Keratinocyte (primary cell): ENCODE measurements at regions not wholly inside any gene's neighbourhood (a gene's known extent, or its start where the extent isn't known, plus 50 kb on each side); places are given as distances from the start of the nearest gene placed in this dataset.

Source experiments
- DNase-seq: peaks from one replicate; pipeline ENCODE4 v3.0.0-alpha.2; 2011; ENCODE audit warnings: low read depth, missing footprints, low spot score
- FAIRE-seq: peaks from 2 replicates; lab custom pipeline; 2011; peaks lifted over from hg19 to GRCh38; lab: Jason Lieb, UNC
- H2AFZ ChIP-seq: 2 replicates; pipeline ENCODE4 v1.6.0; 2012; ENCODE audit warnings: low read length, control low read depth, inconsistent platforms; ENCODE audit not compliant: control insufficient read depth
- H3K27ac ChIP-seq: 2 replicates; pipeline ENCODE4 v1.5.1; 2011; ENCODE audit warnings: low read length; ENCODE audit not compliant: control insufficient read depth, insufficient read depth
- H3K27me3 ChIP-seq: 3 replicates; pipeline ENCODE4 v1.6.0; 2011; ENCODE audit warnings: low read length; ENCODE audit not compliant: control insufficient read depth, insufficient read depth; ENCODE audit errors: extremely low read depth
- H3K36me3 ChIP-seq, 2 experiments: 2 replicates in 1 of 2; 3 replicates in 1 of 2; pipeline ENCODE4 v1.5.1; 2011; ENCODE audit warnings: low read length in 2 of 2, mild to moderate bottlenecking in 1 of 2; ENCODE audit not compliant: control insufficient read depth in 2 of 2, insufficient read depth in 2 of 2; ENCODE audit errors: extremely low read depth in 1 of 2
- H3K4me1 ChIP-seq: 3 replicates; pipeline ENCODE4 v1.5.1; 2011; ENCODE audit warnings: low read length; ENCODE audit not compliant: control insufficient read depth, insufficient read depth; ENCODE audit errors: extremely low read depth
- H3K4me2 ChIP-seq: 3 replicates; pipeline ENCODE4 v1.6.0; 2011; ENCODE audit warnings: low read depth, low read length; ENCODE audit not compliant: control insufficient read depth, insufficient read depth; ENCODE audit errors: extremely low read depth
- H3K4me3 ChIP-seq, 3 experiments: fragments of 200-600 bp in 1 of 3; sonication (generic) in 1 of 3; 2 replicates in 2 of 3; 3 replicates in 1 of 3; pipeline ENCODE4 v1.5.1; 2011 to 2016; ENCODE audit warnings: low read length in 3 of 3, mild to moderate bottlenecking in 3 of 3, control low read depth in 2 of 3, inconsistent platforms in 1 of 3, low read depth in 1 of 3, mixed read lengths in 1 of 3, mixed run types in 1 of 3, moderate library complexity in 1 of 3; ENCODE audit not compliant: control insufficient read depth in 2 of 3, insufficient read depth in 2 of 3; ENCODE audit errors: extremely low read depth in 1 of 3
- H3K79me2 ChIP-seq: 2 replicates; pipeline ENCODE4 v1.6.0; 2012; ENCODE audit warnings: low read length; ENCODE audit not compliant: control insufficient read depth, insufficient read depth
- H3K9ac ChIP-seq: 3 replicates; pipeline ENCODE4 v1.6.0; 2011; ENCODE audit warnings: low read length; ENCODE audit not compliant: control insufficient read depth, insufficient read depth; ENCODE audit errors: extremely low read depth
- H3K9me1 ChIP-seq: 3 replicates; pipeline ENCODE4 v1.6.0; 2011; ENCODE audit warnings: low read length; ENCODE audit not compliant: control insufficient read depth, insufficient read depth; ENCODE audit errors: extremely low read depth
- H3K9me3 ChIP-seq: 2 replicates; pipeline ENCODE4 v1.5.1; 2012; ENCODE audit warnings: low read depth, low read length; ENCODE audit not compliant: control insufficient read depth
- H4K20me1 ChIP-seq: 3 replicates; pipeline ENCODE4 v1.6.0; 2011; ENCODE audit warnings: low read length; ENCODE audit not compliant: control insufficient read depth, insufficient read depth; ENCODE audit errors: extremely low read depth
- EZH2 ChIP-seq: IDR thresholded peaks from one replicate; pipeline ENCODE4 v1.6.1; 2012; ENCODE audit warnings: inconsistent platforms, mild to moderate bottlenecking, low read length, moderate library complexity
- dilution Hi-C: fragments of 300-500 bp; cut with MboI; formaldehyde crosslinking; loops from one replicate; pipeline ENCODE4 v1.7.0; 2020; ENCODE audit warnings: low sequenced_read_pairs; ENCODE audit not compliant: extremely low pct_ligation_motif_present
- TF ChIP-seq, protein P1 (sequence below), 3 experiments: IDR thresholded peaks in 1 of 3; conservative IDR thresholded peaks in 1 of 3; optimal IDR thresholded peaks in 1 of 3; 2 replicates in 2 of 3; 3 replicates in 1 of 3; pipeline versions ENCODE3 to v1.5.1; 2011; ENCODE audit warnings: low read length in 3 of 3, mild to moderate bottlenecking in 3 of 3, moderate library complexity in 2 of 3, control low read depth in 1 of 3, inconsistent platforms in 1 of 3; ENCODE audit not compliant: insufficient read depth in 2 of 3; ENCODE audit errors: extremely low read depth in 1 of 3

DNA sequence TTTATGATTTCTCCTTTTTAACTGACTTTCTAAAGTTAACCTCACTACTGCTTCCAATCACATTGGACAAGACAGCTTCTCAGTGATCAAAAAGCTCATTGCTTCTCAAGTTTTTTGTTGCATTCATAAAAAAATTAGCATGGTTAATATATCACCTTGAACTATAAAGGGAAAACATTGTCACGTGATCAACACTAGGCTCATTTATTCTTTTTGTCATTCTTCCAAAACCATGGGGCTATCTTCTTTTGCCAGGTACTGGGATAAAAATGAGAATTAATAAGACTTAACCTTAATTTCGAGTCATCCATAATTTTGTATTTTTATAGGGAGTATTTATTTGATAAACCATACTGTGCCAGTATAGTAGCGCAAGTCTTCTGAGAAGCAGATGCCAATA, 1105.9 kb upstream of the TENM3 start:
- H3K27me3 ChIP-seq = no peaks in the 10 kb centered on the region
- FAIRE-seq = no peak
- no peak for DNase-seq
- no peaks in the 10 kb centered on the region for H3K9me3 ChIP-seq
- no peak overlapping the region for H3K4me2 ChIP-seq
- no peaks in the 10 kb centered on the region for H3K4me1 ChIP-seq
- H4K20me1 ChIP-seq = no peaks in the 10 kb centered on the region
- TF ChIP-seq, protein P1, sequence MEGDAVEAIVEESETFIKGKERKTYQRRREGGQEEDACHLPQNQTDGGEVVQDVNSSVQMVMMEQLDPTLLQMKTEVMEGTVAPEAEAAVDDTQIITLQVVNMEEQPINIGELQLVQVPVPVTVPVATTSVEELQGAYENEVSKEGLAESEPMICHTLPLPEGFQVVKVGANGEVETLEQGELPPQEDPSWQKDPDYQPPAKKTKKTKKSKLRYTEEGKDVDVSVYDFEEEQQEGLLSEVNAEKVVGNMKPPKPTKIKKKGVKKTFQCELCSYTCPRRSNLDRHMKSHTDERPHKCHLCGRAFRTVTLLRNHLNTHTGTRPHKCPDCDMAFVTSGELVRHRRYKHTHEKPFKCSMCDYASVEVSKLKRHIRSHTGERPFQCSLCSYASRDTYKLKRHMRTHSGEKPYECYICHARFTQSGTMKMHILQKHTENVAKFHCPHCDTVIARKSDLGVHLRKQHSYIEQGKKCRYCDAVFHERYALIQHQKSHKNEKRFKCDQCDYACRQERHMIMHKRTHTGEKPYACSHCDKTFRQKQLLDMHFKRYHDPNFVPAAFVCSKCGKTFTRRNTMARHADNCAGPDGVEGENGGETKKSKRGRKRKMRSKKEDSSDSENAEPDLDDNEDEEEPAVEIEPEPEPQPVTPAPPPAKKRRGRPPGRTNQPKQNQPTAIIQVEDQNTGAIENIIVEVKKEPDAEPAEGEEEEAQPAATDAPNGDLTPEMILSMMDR (optimal IDR thresholded peaks at IDR 0.05 in 1 of 3, IDR thresholded peaks at IDR 0.05 in 1 of 3, conservative IDR thresholded peaks at IDR 0.05 in 1 of 3; ENCODE audit: extremely low read depth in 1 of 3, insufficient read depth in 2 of 3, low read length in 3 of 3) = no peak
- no peak for TF ChIP-seq EZH2
- dilution Hi-C loops = no loop called here
- H3K27ac ChIP-seq = no peak overlapping the region
- H3K4me3 ChIP-seq = no peak overlapping the region
- no peak overlapping the region for H2AFZ ChIP-seq
- H3K9me1 ChIP-seq = no peaks in the 10 kb centered on the region
- H3K79me2 ChIP-seq = no peaks in the 10 kb centered on the region
- no peaks in the 10 kb centered on the region for H3K36me3 ChIP-seq
- no peak overlapping the region for H3K9ac ChIP-seq

DNA sequence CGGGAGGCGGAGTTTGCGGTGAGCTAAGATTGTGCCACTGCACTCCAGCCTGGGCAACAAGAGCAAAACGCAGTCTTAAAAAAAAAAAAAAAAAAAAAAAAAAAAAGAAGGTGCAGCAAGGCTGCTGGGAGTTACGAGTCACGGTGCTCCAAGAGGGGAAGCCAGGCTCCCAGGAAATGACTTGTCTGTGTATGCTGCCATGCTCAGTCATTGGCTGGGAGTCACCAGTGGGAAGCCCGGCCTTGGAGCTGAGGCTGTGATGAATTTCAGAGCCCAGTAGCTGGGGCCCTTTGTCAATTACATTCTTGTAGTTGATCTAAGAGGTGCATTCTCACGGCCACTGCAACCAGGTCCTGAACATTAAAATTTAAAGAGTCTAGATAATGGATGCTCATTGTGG, 1105.1 kb upstream of the TENM3 start:
- no peaks in the 10 kb centered on the region for H3K9me1 ChIP-seq
- H3K4me3 ChIP-seq = no peak overlapping the region
- DNase-seq (no peak), FAIRE-seq (no peak)
- no peaks in the 10 kb centered on the region for H3K36me3 ChIP-seq
- no peak overlapping the region for H3K9ac ChIP-seq
- no peaks in the 10 kb centered on the region for H3K79me2 ChIP-seq
- no peak overlapping the region for H3K27ac ChIP-seq
- no peaks in the 10 kb centered on the region for H3K27me3 ChIP-seq
- H3K9me3 ChIP-seq = no peaks in the 10 kb centered on the region
- H4K20me1 ChIP-seq = no peaks in the 10 kb centered on the region
- TF ChIP-seq, protein P1 (optimal IDR thresholded peaks at IDR 0.05 in 1 of 3, IDR thresholded peaks at IDR 0.05 in 1 of 3, conservative IDR thresholded peaks at IDR 0.05 in 1 of 3; ENCODE audit: extremely low read depth in 1 of 3, insufficient read depth in 2 of 3, low read length in 3 of 3) = no peak
- TF ChIP-seq EZH2 = no peak
- H3K4me1 ChIP-seq = no peaks in the 10 kb centered on the region
- H3K4me2 ChIP-seq = no peak overlapping the region
- H2AFZ ChIP-seq = no peak overlapping the region
- dilution Hi-C loops = no loop called here
